ENCODE measurements at regions not wholly inside any gene's neighbourhood (a gene's known extent, or its start where the extent isn't known, plus 50 kb on each side); places are given as distances from the start of the nearest gene placed in this dataset.

DNA sequence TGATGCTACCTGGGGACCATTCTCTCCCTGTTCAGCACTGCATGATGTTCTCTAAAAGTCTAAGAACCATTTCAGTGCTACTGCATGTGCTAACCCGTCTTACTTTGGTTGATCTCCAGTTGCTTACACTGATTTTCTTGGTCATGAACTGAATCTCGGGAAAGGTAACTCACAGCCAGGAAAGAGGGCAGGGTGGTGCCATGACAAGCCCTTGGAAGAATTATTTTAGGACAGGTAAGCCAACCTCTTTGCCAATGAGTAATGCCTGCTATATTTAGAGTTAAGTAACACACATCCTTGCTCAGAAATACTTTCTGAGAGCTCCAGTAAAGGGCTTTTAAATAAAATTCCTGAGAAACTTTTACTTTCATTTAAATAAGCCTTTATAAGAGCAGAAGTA lies 126.7 kb downstream of the ARL4A start:
- Histone ChIP-seq H3K27me3 (no peaks in the 10 kb centered on the region), H3K27ac (peak overlapping the region; percentile 57), H3K4me1 (peaks cover 13% of the 10 kb centered on the region), H3K4me3 (no peak overlapping the region), H3K9me3 (no peaks in the 10 kb centered on the region), H3K36me3 (no peaks in the 10 kb centered on the region)
- 46% methylated on average over 2 of the region's 2 CpGs for WGBS
- DNase-seq (ENCODE audit: low spot score in 2 of 2) = no peak
- TF ChIP-seq EP300 (IDR thresholded peaks at IDR 0.05) (no peak), POLR2AphosphoS5 (IDR thresholded peaks at IDR 0.05) (no peak), POLR2A (IDR thresholded peaks at IDR 0.05) (no peak)
- TF ChIP-seq, protein P1, sequence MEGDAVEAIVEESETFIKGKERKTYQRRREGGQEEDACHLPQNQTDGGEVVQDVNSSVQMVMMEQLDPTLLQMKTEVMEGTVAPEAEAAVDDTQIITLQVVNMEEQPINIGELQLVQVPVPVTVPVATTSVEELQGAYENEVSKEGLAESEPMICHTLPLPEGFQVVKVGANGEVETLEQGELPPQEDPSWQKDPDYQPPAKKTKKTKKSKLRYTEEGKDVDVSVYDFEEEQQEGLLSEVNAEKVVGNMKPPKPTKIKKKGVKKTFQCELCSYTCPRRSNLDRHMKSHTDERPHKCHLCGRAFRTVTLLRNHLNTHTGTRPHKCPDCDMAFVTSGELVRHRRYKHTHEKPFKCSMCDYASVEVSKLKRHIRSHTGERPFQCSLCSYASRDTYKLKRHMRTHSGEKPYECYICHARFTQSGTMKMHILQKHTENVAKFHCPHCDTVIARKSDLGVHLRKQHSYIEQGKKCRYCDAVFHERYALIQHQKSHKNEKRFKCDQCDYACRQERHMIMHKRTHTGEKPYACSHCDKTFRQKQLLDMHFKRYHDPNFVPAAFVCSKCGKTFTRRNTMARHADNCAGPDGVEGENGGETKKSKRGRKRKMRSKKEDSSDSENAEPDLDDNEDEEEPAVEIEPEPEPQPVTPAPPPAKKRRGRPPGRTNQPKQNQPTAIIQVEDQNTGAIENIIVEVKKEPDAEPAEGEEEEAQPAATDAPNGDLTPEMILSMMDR (IDR thresholded peaks at IDR 0.05) = no peak

DNA sequence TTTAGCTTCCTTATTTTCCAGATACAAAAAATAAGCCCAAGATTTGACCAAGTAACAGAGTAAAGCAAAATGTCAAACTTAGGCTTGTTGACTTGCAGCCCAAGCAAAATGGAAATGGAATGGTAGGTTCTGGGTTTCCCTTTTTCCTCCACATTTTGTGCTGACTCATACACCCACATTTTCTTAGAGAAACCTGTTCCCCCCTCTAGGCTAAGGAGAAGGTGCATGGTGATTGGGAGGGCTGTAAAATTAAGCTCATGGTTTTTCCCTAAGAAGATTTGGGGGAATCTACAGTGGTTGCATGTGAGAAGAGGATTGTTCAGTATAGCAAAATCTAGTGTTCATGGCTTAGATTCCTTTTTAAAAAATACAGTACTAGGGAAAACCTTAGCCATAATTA lies 127.4 kb downstream of the ARL4A start:
- no peak overlapping the region for H3K4me3 ChIP-seq
- no peak for DNase-seq (ENCODE audit: low spot score in 2 of 2)
- no peak for TF ChIP-seq POLR2A (IDR thresholded peaks at IDR 0.05)
- no peak for TF ChIP-seq EP300 (IDR thresholded peaks at IDR 0.05)
- no peak for TF ChIP-seq POLR2AphosphoS5 (IDR thresholded peaks at IDR 0.05)
- TF ChIP-seq, protein P1 (IDR thresholded peaks at IDR 0.05) = no peak
- H3K4me1 ChIP-seq = peaks cover 10% of the 10 kb centered on the region
- peak overlapping the region; percentile 57 for H3K27ac ChIP-seq
- H3K36me3 ChIP-seq = no peaks in the 10 kb centered on the region
- H3K27me3 ChIP-seq = no peaks in the 10 kb centered on the region
- no peaks in the 10 kb centered on the region for H3K9me3 ChIP-seq

DNA sequence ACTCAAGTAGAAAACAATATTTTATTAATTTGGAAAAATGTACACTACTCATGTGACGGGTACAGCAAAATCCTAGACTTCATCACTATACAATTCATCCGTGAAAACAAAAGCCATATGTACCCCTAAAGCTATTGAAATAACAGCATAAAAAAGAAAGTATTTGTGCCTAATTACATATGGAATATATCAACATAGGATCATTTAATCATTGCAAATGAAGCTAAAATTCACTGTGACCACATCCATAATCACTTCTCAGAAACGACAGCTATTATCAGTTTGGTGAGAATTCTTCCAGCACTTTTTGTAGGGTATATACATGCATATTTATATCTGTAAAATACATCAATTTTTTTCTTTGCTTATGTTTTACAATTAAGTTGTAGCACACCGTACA lies 128.0 kb downstream of the ARL4A start:
- 80% methylated on average over 4 of the region's 4 CpGs for WGBS
- Histone ChIP-seq H3K27ac (no peak overlapping the region), H3K27me3 (no peaks in the 10 kb centered on the region), H3K36me3 (no peaks in the 10 kb centered on the region), H3K9me3 (no peaks in the 10 kb centered on the region), H3K4me1 (peaks cover 10% of the 10 kb centered on the region), H3K4me3 (no peak overlapping the region)
- no peak for DNase-seq (ENCODE audit: low spot score in 2 of 2)
- no peak for TF ChIP-seq EP300 (IDR thresholded peaks at IDR 0.05)
- TF ChIP-seq POLR2AphosphoS5 (IDR thresholded peaks at IDR 0.05) = no peak
- TF ChIP-seq, protein P1 (IDR thresholded peaks at IDR 0.05) = no peak
- TF ChIP-seq POLR2A (IDR thresholded peaks at IDR 0.05) = no peak

DNA sequence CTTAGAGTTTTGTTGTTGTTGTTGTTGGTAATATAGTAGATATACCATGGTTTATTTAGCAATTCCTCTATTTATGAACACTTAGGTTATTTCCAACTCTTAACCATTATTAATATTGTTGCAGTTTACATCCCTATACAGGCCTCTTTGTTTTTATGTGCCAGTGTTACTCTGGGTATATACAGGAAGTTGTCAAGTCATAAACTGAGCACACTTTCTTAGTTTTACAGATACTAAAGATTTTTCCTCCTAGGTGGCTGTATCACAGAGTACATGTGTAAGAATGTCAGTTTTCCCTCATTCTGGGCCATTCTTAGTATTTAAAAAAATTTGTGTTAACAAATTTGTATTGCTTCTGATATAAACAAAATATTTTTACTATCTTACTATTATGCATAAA lies 128.4 kb downstream of the ARL4A start:
- TF ChIP-seq, protein P1 (IDR thresholded peaks at IDR 0.05) = no peak
- TF ChIP-seq POLR2AphosphoS5 (IDR thresholded peaks at IDR 0.05) = no peak
- no peak for DNase-seq (ENCODE audit: low spot score in 2 of 2)
- Histone ChIP-seq H3K4me1 (peaks cover 10% of the 10 kb centered on the region), H3K9me3 (no peaks in the 10 kb centered on the region), H3K27me3 (no peaks in the 10 kb centered on the region), H3K36me3 (no peaks in the 10 kb centered on the region), H3K27ac (no peak overlapping the region), H3K4me3 (no peak overlapping the region)

DNA sequence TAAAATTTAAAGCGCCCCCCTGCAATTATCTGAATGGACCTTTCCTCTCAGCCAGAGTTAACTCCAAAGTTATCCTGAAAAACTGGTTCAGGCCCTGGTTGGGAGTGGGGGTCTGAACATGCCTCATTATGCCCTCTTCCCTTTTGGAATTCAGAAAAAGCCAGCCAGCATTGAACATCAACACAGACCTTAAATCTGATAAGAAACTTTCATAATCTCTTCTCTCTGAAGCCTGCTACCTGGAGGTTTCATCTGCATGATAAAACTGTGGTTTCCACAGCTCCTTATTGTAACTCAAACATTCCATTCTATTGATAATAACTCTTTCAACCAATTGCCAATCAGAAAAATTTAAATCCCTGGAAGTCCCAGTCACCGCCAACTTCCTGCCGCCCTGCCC lies 133.3 kb downstream of the ARL4A start:
- no peaks in the 10 kb centered on the region for H3K9me3 ChIP-seq
- H3K4me3 ChIP-seq = no peak overlapping the region
- no peaks in the 10 kb centered on the region for H3K36me3 ChIP-seq
- no peaks in the 10 kb centered on the region for H3K27me3 ChIP-seq
- DNase-seq (ENCODE audit: low spot score in 2 of 2) = no peak
- peaks cover 3% of the 10 kb centered on the region for H3K4me1 ChIP-seq
- 61% methylated on average over 3 of the region's 3 CpGs for WGBS
- H3K27ac ChIP-seq = no peak overlapping the region
- no peak for TF ChIP-seq POLR2AphosphoS5 (IDR thresholded peaks at IDR 0.05)
- no peak for TF ChIP-seq POLR2A (IDR thresholded peaks at IDR 0.05)
- TF ChIP-seq, protein P1 (IDR thresholded peaks at IDR 0.05) = no peak
- TF ChIP-seq EP300 (IDR thresholded peaks at IDR 0.05) = no peak

Measured in suprapubic skin (tissue), 4 donors.